Mesodermal cell (in vitro differentiated cells): ENCODE measurements at regions not wholly inside any gene's neighbourhood (a gene's known extent, or its start where the extent isn't known, plus 50 kb on each side); places are given as distances from the start of the nearest gene placed in this dataset.

Source experiments
- H3K27ac ChIP-seq: 2 replicates; pipeline ENCODE4 v1.7.0; 2013; ENCODE audit warnings: mild to moderate bottlenecking, low read depth, low read length, moderate library complexity; ENCODE audit not compliant: severe bottlenecking
- H3K36me3 ChIP-seq: 2 replicates; pipeline ENCODE4 v1.7.1; 2013; ENCODE audit warnings: mild to moderate bottlenecking, low read length, moderate library complexity; ENCODE audit not compliant: control insufficient read depth, insufficient read depth
- H3K4me1 ChIP-seq: one replicate; pipeline ENCODE4 v1.7.1; 2013; ENCODE audit warnings: mild to moderate bottlenecking, low read length; ENCODE audit not compliant: insufficient read depth, control insufficient read depth, poor library complexity, severe bottlenecking
- H3K4me3 ChIP-seq: 2 replicates; pipeline ENCODE4 v1.7.0; 2013; ENCODE audit warnings: low read length, control low read depth, mild to moderate bottlenecking; ENCODE audit not compliant: insufficient read depth, poor library complexity, severe bottlenecking; ENCODE audit errors: extremely low read depth
- H3K9me3 ChIP-seq: 2 replicates; pipeline ENCODE4 v1.7.1; 2013; ENCODE audit warnings: mild to moderate bottlenecking, low read length, moderate library complexity; ENCODE audit not compliant: control insufficient read depth
- WGBS, 2 experiments: methylation state at CpG; one replicate each; pipeline ENCODE4 v1.1.5; 2013; ENCODE audit warnings: missing lambda C conversion rate in 2 of 2; ENCODE audit not compliant: insufficient coverage in 2 of 2; 5-methylcytosine and 5-hydroxymethylcytosine counted together

- Histone ChIP-seq H3K27ac (no peak overlapping the region), H3K36me3 (no peaks in the 10 kb centered on the region), H3K9me3 (no peaks in the 10 kb centered on the region), H3K4me3 (no peak overlapping the region), H3K4me1 (no peaks in the 10 kb centered on the region)
- 92 to 100% methylated on average over 1 to 5 of the region's 10 CpGs for WGBS, 2 experiments
Measured at GRCh38 chr9:89794918-89795317, 190.1 kb downstream of the GADD45G start.

- Histone ChIP-seq H3K9me3 (no peaks in the 10 kb centered on the region), H3K27ac (no peak overlapping the region)
- 86 to 95% methylated on average over 6 to 7 of the region's 10 CpGs for WGBS, 2 experiments
Measured at GRCh38 chr9:89795538-89796195, 190.9 kb downstream of the GADD45G start.

DNA sequence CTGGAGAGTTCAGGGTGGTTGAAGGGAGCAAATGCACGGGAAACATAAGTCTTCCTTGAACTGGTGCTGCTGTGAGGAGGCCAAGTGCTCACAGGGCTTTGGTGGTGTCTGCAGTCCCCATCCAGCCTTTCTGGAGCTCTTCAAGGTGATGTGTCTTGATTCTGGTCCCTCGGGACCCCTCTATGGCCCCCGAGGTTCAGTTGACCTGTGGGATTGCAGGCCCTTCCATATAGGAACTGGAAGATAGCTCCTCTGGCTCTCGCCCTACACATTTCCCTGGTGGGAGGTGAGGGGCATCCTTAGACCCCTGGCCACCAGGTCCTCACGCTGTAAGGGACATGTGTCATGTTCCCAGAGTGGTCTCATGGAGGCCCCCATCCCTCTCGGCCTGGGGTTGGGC lies 191.8 kb downstream of the GADD45G start:
- no peaks in the 10 kb centered on the region for H3K9me3 ChIP-seq
- no peak overlapping the region for H3K4me3 ChIP-seq
- H3K36me3 ChIP-seq = no peaks in the 10 kb centered on the region
- H3K27ac ChIP-seq = no peak overlapping the region
- 89 to 94% methylated on average over 5 of the region's 6 CpGs for WGBS, 2 experiments
- no peaks in the 10 kb centered on the region for H3K4me1 ChIP-seq

More at GRCh38 chr9:89795538-89796195, 190.9 kb downstream of the GADD45G start:
- Histone ChIP-seq H3K4me1 (no peaks in the 10 kb centered on the region), H3K36me3 (no peaks in the 10 kb centered on the region), H3K4me3 (no peak overlapping the region)

GRCh38 chr9:89797255-89797654 lies 192.4 kb downstream of the GADD45G start:
- 93 to 97% methylated on average over 11 of the region's 11 CpGs for WGBS, 2 experiments
- no peaks in the 10 kb centered on the region for H3K36me3 ChIP-seq
- H3K4me1 ChIP-seq = no peaks in the 10 kb centered on the region
- H3K4me3 ChIP-seq = no peak overlapping the region
- H3K27ac ChIP-seq = no peak overlapping the region
- no peaks in the 10 kb centered on the region for H3K9me3 ChIP-seq

- H3K9me3 ChIP-seq = no peaks in the 10 kb centered on the region
- H3K4me1 ChIP-seq = no peaks in the 10 kb centered on the region
- H3K36me3 ChIP-seq = no peaks in the 10 kb centered on the region
- H3K27ac ChIP-seq = no peak overlapping the region
- WGBS, 2 experiments = 85 to 87% methylated on average over 7 to 8 of the region's 8 CpGs
- no peak overlapping the region for H3K4me3 ChIP-seq
Measured at GRCh38 chr9:89797937-89798455, 193.2 kb downstream of the GADD45G start.

GRCh38 chr9:89798547-89799120 lies 193.8 kb downstream of the GADD45G start:
- Histone ChIP-seq H3K27ac (no peak overlapping the region), H3K36me3 (no peaks in the 10 kb centered on the region), H3K9me3 (no peaks in the 10 kb centered on the region), H3K4me1 (no peaks in the 10 kb centered on the region), H3K4me3 (no peak overlapping the region)
- WGBS, 2 experiments = 84 to 86% methylated on average over 2 to 4 of the region's 4 CpGs

- WGBS, 2 experiments = 80 to 94% methylated on average over 1 to 6 of the region's 7 CpGs
- Histone ChIP-seq H3K36me3 (no peaks in the 10 kb centered on the region), H3K4me3 (no peak overlapping the region), H3K9me3 (no peaks in the 10 kb centered on the region), H3K27ac (no peak overlapping the region), H3K4me1 (no peaks in the 10 kb centered on the region)
Measured at GRCh38 chr9:89799221-89799620, 194.4 kb downstream of the GADD45G start.

DNA sequence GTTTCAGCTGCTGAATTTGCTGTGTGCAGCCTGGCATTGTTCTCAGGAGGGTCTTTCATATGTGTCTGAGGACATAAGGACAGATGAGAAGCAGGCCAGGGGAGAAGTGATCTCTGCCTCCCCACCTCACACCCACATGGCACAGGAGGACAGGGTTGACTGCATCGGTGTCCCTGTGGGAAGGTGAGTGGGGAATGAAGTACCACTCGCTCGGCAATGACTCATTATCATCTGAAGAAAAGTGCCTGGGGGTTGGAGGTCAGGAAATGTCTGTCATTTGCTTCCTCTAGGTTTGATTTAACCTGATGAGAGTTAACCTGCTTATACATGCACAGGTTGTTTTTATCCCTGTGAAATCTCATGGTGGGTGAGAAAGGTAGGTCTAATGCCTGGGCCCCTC lies 195.0 kb downstream of the GADD45G start:
- 89% methylated on average over 2 of the region's 3 CpGs; no CpG with 5 or more reads in 1 of the 2 experiments for WGBS, 2 experiments
- no peak overlapping the region for H3K4me3 ChIP-seq

DNA sequence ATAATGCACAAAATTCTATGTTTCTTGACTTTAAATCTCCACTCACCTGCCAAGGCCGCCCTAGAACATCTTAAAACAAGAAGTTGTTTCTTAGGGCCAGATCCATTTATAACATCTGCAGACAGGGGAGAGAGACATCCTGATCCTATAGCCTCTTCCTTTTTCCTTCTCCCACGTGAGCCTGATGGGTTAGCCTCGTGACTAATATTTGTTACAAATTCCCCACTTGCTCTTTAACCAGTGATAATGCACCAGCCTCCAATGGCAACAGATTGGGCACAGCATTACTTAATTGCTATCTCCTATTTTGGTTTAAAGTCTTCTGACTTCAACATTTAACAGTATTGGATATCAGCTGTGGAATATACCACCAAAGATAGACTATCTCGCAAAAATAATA lies 196.5 kb downstream of the GADD45G start:
- no peak overlapping the region for H3K4me3 ChIP-seq
- H3K27ac ChIP-seq = no peak overlapping the region
- H3K4me1 ChIP-seq = peaks cover 8% of the 10 kb centered on the region
- WGBS, 2 experiments = 88 to 93% methylated on average over 3 of the region's 4 CpGs
- no peaks in the 10 kb centered on the region for H3K36me3 ChIP-seq
- no peaks in the 10 kb centered on the region for H3K9me3 ChIP-seq

More for the DNA sequence above, 195.0 kb downstream of the GADD45G start:
- Histone ChIP-seq H3K9me3 (no peaks in the 10 kb centered on the region), H3K36me3 (no peaks in the 10 kb centered on the region), H3K4me1 (no peaks in the 10 kb centered on the region), H3K27ac (no peak overlapping the region)

DNA sequence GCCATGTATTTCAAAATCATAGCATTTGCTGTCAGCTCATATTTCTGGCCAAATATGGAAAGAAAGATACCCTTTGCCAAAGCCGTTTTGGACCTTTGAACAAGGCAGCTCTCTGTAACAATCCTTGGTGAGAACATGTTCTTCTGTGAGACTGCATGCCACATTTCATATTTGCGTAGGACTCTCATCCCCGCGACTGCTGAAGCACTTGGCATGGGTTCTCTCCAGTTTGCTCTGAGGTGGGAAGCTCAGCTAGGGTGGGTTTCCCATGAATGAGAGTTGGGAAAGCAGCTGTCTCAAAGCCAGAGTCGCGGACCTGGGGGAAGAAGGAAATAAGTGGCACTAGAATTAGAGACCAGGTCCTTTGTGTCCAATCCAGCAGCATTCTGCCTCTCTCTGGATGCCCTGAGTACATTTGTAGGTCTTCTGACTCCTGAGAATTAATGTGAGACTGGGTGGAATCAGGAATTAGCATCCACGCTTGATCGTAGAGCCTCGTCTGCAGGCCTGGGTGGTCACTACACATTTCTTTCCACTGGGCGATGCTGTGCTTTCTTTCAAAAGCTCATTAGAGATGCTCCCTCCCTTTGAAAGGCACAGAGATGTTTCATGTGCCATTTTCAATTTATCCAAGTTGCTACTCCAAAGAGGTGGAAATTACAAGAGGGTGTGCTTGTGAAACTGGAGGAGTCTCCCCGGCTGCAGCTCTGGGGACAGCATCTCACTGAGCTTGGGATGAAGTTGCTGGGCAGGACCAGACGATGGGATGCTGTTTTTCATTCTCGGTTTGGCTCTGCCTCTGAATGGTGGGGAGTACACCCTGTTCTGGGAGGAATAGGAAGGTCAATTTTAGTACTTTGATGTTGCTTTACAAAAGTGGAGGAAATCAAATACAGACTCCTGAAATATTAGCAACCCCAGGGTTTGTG lies 197.2 kb downstream of the GADD45G start:
- Histone ChIP-seq H3K4me3 (no peak overlapping the region), H3K36me3 (no peaks in the 10 kb centered on the region), H3K27ac (no peak overlapping the region), H3K9me3 (no peaks in the 10 kb centered on the region), H3K4me1 (peaks cover 14% of the 10 kb centered on the region)
- 87 to 90% methylated on average over 11 to 12 of the region's 13 CpGs for WGBS, 2 experiments
